ENCODE measurements at regions not wholly inside any gene's neighbourhood (a gene's known extent, or its start where the extent isn't known, plus 50 kb on each side); places are given as distances from the start of the nearest gene placed in this dataset.

- no peak overlapping the region for H2AFZ ChIP-seq (ENCODE audit: low read length)
- intact Hi-C loops (cut with micrococcal nuclease; ENCODE audit: unreplicated experiment) (no loop called here), in situ Hi-C loops (cut with HindIII; ENCODE audit: extremely low pct_ligation_motif_present, low pct_unique_long_range_greater_than_20kb) (no loop called here)
- no peaks in the 10 kb centered on the region for H3K4me1 ChIP-seq (ENCODE audit: insufficient read depth, low read length)
- H3K36me3 ChIP-seq (replicated peaks in 1 of 2; ENCODE audit: control insufficient read depth in 1 of 2, insufficient read depth in 2 of 2, low read length in 2 of 2): no peaks in the 10 kb centered on the region
- no peaks in the 10 kb centered on the region for H3K27me3 ChIP-seq (ENCODE audit: control insufficient read depth in 1 of 2, insufficient read depth in 2 of 2, low read length in 2 of 2)
- CTCF ChIA-PET (ENCODE audit: low intra/inter-chr PET ratio, low total read pairs): no interaction called here
- H3K9me3 ChIP-seq (ENCODE audit: low read length): peaks cover 84% of the 10 kb centered on the region
- no peak for TF ChIP-seq EEA1 (CRISPR knock-in tag; IDR thresholded peaks at IDR 0.05; ENCODE audit: borderline replicate concordance)
- TF ChIP-seq PAF1 (CRISPR knock-in tag; IDR thresholded peaks at IDR 0.05): no peak
- no peak for TF ChIP-seq NKX3-1 (CRISPR knock-in tag; IDR thresholded peaks at IDR 0.05)
- TF ChIP-seq RXRA (CRISPR knock-in tag; IDR thresholded peaks at IDR 0.05): no peak
- TF ChIP-seq ATF4 (CRISPR knock-in tag; IDR thresholded peaks at IDR 0.05): no peak
- no peak for TF ChIP-seq ZSCAN20 (CRISPR knock-in tag; IDR thresholded peaks at IDR 0.05; ENCODE audit: borderline replicate concordance)
- no peak for TF ChIP-seq ZNF570 (CRISPR knock-in tag; IDR thresholded peaks at IDR 0.05; ENCODE audit: borderline replicate concordance)
- no peak for TF ChIP-seq ZNF282 (IDR thresholded peaks at IDR 0.05; ENCODE audit: partially characterized antibody)
- TF ChIP-seq, protein P1, sequence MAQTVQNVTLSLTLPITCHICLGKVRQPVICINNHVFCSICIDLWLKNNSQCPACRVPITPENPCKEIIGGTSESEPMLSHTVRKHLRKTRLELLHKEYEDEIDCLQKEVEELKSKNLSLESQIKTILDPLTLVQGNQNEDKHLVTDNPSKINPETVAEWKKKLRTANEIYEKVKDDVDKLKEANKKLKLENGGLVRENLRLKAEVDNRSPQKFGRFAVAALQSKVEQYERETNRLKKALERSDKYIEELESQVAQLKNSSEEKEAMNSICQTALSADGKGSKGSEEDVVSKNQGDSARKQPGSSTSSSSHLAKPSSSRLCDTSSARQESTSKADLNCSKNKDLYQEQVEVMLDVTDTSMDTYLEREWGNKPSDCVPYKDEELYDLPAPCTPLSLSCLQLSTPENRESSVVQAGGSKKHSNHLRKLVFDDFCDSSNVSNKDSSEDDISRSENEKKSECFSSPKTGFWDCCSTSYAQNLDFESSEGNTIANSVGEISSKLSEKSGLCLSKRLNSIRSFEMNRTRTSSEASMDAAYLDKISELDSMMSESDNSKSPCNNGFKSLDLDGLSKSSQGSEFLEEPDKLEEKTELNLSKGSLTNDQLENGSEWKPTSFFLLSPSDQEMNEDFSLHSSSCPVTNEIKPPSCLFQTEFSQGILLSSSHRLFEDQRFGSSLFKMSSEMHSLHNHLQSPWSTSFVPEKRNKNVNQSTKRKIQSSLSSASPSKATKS (CRISPR knock-in tag; IDR thresholded peaks at IDR 0.05): no peak
- TF ChIP-seq, protein P2, sequence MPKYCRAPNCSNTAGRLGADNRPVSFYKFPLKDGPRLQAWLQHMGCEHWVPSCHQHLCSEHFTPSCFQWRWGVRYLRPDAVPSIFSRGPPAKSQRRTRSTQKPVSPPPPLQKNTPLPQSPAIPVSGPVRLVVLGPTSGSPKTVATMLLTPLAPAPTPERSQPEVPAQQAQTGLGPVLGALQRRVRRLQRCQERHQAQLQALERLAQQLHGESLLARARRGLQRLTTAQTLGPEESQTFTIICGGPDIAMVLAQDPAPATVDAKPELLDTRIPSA (CRISPR knock-in tag; IDR thresholded peaks at IDR 0.05; ENCODE audit: borderline replicate concordance): no peak
- no peak for TF ChIP-seq KDM3A (CRISPR knock-in tag; IDR thresholded peaks at IDR 0.05; ENCODE audit: low read depth)
- no peak for TF ChIP-seq ISX (CRISPR knock-in tag; conservative IDR thresholded peaks at IDR 0.05)
- no peak for TF ChIP-seq RFX3 (CRISPR knock-in tag; IDR thresholded peaks at IDR 0.05)
- no peak for TF ChIP-seq THYN1 (CRISPR knock-in tag; IDR thresholded peaks at IDR 0.05; ENCODE audit: borderline replicate concordance, low read depth)
- TF ChIP-seq, protein P3, sequence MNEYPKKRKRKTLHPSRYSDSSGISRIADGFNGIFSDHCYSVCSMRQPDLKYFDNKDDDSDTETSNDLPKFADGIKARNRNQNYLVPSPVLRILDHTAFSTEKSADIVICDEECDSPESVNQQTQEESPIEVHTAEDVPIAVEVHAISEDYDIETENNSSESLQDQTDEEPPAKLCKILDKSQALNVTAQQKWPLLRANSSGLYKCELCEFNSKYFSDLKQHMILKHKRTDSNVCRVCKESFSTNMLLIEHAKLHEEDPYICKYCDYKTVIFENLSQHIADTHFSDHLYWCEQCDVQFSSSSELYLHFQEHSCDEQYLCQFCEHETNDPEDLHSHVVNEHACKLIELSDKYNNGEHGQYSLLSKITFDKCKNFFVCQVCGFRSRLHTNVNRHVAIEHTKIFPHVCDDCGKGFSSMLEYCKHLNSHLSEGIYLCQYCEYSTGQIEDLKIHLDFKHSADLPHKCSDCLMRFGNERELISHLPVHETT (CRISPR knock-in tag; conservative IDR thresholded peaks at IDR 0.05): no peak
- no peak for TF ChIP-seq TMF1 (CRISPR knock-in tag; IDR thresholded peaks at IDR 0.05; ENCODE audit: low read depth)
- TF ChIP-seq ZNF878 (CRISPR knock-in tag; IDR thresholded peaks at IDR 0.05): no peak
- no peaks in the 10 kb centered on the region for H3K79me2 ChIP-seq (ENCODE audit: insufficient read depth, low read length)
- no peak overlapping the region for H3K4me2 ChIP-seq (ENCODE audit: low read depth, low read length)
- no peak overlapping the region for H3K27ac ChIP-seq (ENCODE audit: extremely low read length, insufficient read depth, low read length)
- no peak for ATAC-seq
- BruUV-seq (replicated peaks): no TSS peak
- no peak overlapping the region for H3K4me3 ChIP-seq (replicated peaks in 1 of 3; ENCODE audit: insufficient read depth in 1 of 3, low read depth in 2 of 3, low read length in 3 of 3)
- no peak for FAIRE-seq
- H3K9ac ChIP-seq (ENCODE audit: insufficient read depth, low read depth, low read length): no peak overlapping the region
- no peak for DNase-seq (ENCODE audit: low spot score)
- no peaks in the 10 kb centered on the region for H4K20me1 ChIP-seq (ENCODE audit: insufficient read depth, low read length)
- POLR2A ChIA-PET: no interaction called here
Measured at GRCh38 chr3:176376531-176376930, 820.8 kb downstream of the TBL1XR1 start.
